Aorta (tissue), 5 donors: ENCODE measurements at regions not wholly inside any gene's neighbourhood (a gene's known extent, or its start where the extent isn't known, plus 50 kb on each side); places are given as distances from the start of the nearest gene placed in this dataset.

Source experiments
- ATAC-seq: fragments of 200-7000 bp; cut with Tn5 transposase; one replicate; pipeline ENCODE4 v1.9.1; 2022; ENCODE audit warnings: moderate library complexity; ENCODE audit not compliant: low FRiP score
- DNase-seq, 2 donors: peaks; one replicate each; pipeline ENCODE4 v3.0.0-alpha.2; 2020
- H3K27ac ChIP-seq, 2 donors: one replicate each; pipeline ENCODE4 v1.5.1; 2013; ENCODE audit warnings: low read length in 2 of 2, mild to moderate bottlenecking in 2 of 2, moderate library complexity in 2 of 2, control low read depth in 1 of 2, inconsistent platforms in 1 of 2, low read depth in 1 of 2
- H3K27me3 ChIP-seq, 2 donors: one replicate each; pipeline ENCODE4 v1.6.1; 2013; ENCODE audit warnings: control low read depth in 1 of 2, low read length in 1 of 2, mild to moderate bottlenecking in 1 of 2, moderate library complexity in 1 of 2; ENCODE audit not compliant: insufficient read depth in 2 of 2, control insufficient read depth in 1 of 2
- H3K36me3 ChIP-seq, 2 donors: one replicate each; pipeline ENCODE4 v1.6.1; 2013; ENCODE audit warnings: control low read depth in 1 of 2, low read length in 1 of 2, mild to moderate bottlenecking in 1 of 2; ENCODE audit not compliant: insufficient read depth in 2 of 2, control insufficient read depth in 1 of 2
- H3K4me1 ChIP-seq, 2 donors: one replicate each; pipeline ENCODE4 v1.6.1; 2013; ENCODE audit warnings: low read length in 2 of 2, control low read depth in 1 of 2, mild to moderate bottlenecking in 1 of 2, moderate library complexity in 1 of 2; ENCODE audit not compliant: insufficient read depth in 2 of 2, control insufficient read depth in 1 of 2
- H3K4me3 ChIP-seq, 2 donors: one replicate each; pipeline ENCODE4 v1.5.1; 2013; ENCODE audit warnings: low read length in 2 of 2, control low read depth in 1 of 2, mild to moderate bottlenecking in 1 of 2
- H3K9me3 ChIP-seq: one replicate; pipeline ENCODE4 v1.6.1; 2013; ENCODE audit warnings: mild to moderate bottlenecking, low read length; ENCODE audit not compliant: control insufficient read depth
- WGBS, 2 donors: extraction: QIAGEN DNeasy Blood & Tissue Kit; methylation state at CpG; one replicate each; pipeline ENCODE4 v1.1.7; 2013; 5-methylcytosine and 5-hydroxymethylcytosine counted together
- intact Hi-C, 2 donors: fragments of 100-400 bp; cut with DNase I; formaldehyde crosslinking; loops; one replicate each; pipeline versions ENCODE4 v1.14.2 to v1.15.0; 2022
- donor health status: healthy with polysubstance abuse.
- donor health status: Bipolar disorder and iron deficiency.
- donor health status: DM: no; HTN: no; CAD: no.
- donor health status: DM: no; HTN: no; CAD: no.
- donor health status: DM: yes; HTN: yes; CAD: no.

GRCh38 chr21:20004367-20004766 is 993.8 kb upstream of the NCAM2 start:
- no peaks in the 10 kb centered on the region for H3K9me3 ChIP-seq
- WGBS, 2 donors: 39 to 57% methylated on average over 3 of the region's 3 CpGs
- no peak overlapping the region for H3K27ac ChIP-seq
- no peaks in the 10 kb centered on the region for H3K27me3 ChIP-seq
- ATAC-seq: no peak
- DNase-seq: no peak
- no peaks in the 10 kb centered on the region for H3K4me1 ChIP-seq
- no peak overlapping the region for H3K4me3 ChIP-seq
- intact Hi-C loops: no loop called here
- H3K36me3 ChIP-seq: no peaks in the 10 kb centered on the region

- Histone ChIP-seq H3K27me3 (no peaks in the 10 kb centered on the region), H3K4me1 (no peaks in the 10 kb centered on the region), H3K4me3 (no peak overlapping the region), H3K9me3 (no peaks in the 10 kb centered on the region), H3K27ac (no peak overlapping the region), H3K36me3 (no peaks in the 10 kb centered on the region)
- intact Hi-C loops: no loop called here
- WGBS, 2 donors: 52 to 56% methylated on average over 4 of the region's 4 CpGs
- ATAC-seq (no peak), DNase-seq (no peak)
Observed at GRCh38 chr21:20010691-20011200, 987.5 kb upstream of the NCAM2 start.

- Histone ChIP-seq H3K4me1 (no peaks in the 10 kb centered on the region), H3K4me3 (no peak overlapping the region), H3K27ac (no peak overlapping the region), H3K9me3 (no peaks in the 10 kb centered on the region), H3K27me3 (no peaks in the 10 kb centered on the region), H3K36me3 (no peaks in the 10 kb centered on the region)
- intact Hi-C loops: no loop called here
- WGBS, 2 donors: 80 to 81% methylated on average over 1 of the region's 1 CpG
- DNase-seq: no peak
- no peak for ATAC-seq
Observed at GRCh38 chr21:20013851-20014250, 984.4 kb upstream of the NCAM2 start.

GRCh38 chr21:20016435-20017005 is 981.7 kb upstream of the NCAM2 start:
- WGBS, 2 donors: 78 to 86% methylated on average over 8 of the region's 8 CpGs
- Histone ChIP-seq H3K27ac (no peak overlapping the region), H3K36me3 (no peaks in the 10 kb centered on the region), H3K4me3 (no peak overlapping the region), H3K4me1 (no peaks in the 10 kb centered on the region), H3K27me3 (no peaks in the 10 kb centered on the region), H3K9me3 (no peaks in the 10 kb centered on the region)
- DNase-seq (no peak), ATAC-seq (no peak)
- intact Hi-C loops: no loop called here

GRCh38 chr21:20020026-20020425 is 978.2 kb upstream of the NCAM2 start:
- Histone ChIP-seq H3K36me3 (no peaks in the 10 kb centered on the region), H3K27me3 (no peaks in the 10 kb centered on the region), H3K4me1 (no peaks in the 10 kb centered on the region), H3K4me3 (no peak overlapping the region), H3K27ac (no peak overlapping the region), H3K9me3 (no peaks in the 10 kb centered on the region)
- WGBS, 2 donors: 83 to 86% methylated on average over 6 of the region's 6 CpGs
- DNase-seq: no peak
- no peak for ATAC-seq
- intact Hi-C loops: no loop called here

GRCh38 chr21:20023193-20023592 is 975.0 kb upstream of the NCAM2 start:
- WGBS, 2 donors: 8 to 25% methylated on average over 2 of the region's 2 CpGs
- ATAC-seq: no peak

GRCh38 chr21:20024741-20025140 is 973.5 kb upstream of the NCAM2 start:
- intact Hi-C loops: no loop called here
- no peaks in the 10 kb centered on the region for H3K36me3 ChIP-seq
- no peaks in the 10 kb centered on the region for H3K9me3 ChIP-seq
- H3K27me3 ChIP-seq: no peaks in the 10 kb centered on the region
- no peak overlapping the region for H3K27ac ChIP-seq
- DNase-seq: no peak
- 87 to 91% methylated on average over 7 of the region's 7 CpGs for WGBS, 2 donors
- no peak for ATAC-seq
- H3K4me3 ChIP-seq: no peak overlapping the region
- no peaks in the 10 kb centered on the region for H3K4me1 ChIP-seq

More at GRCh38 chr21:20023193-20023592, 975.0 kb upstream of the NCAM2 start:
- no peak overlapping the region for H3K4me3 ChIP-seq
- no peaks in the 10 kb centered on the region for H3K4me1 ChIP-seq
- intact Hi-C loops: no loop called here
- no peaks in the 10 kb centered on the region for H3K27me3 ChIP-seq
- no peaks in the 10 kb centered on the region for H3K9me3 ChIP-seq
- H3K36me3 ChIP-seq: no peaks in the 10 kb centered on the region
- no peak for DNase-seq
- H3K27ac ChIP-seq: no peak overlapping the region

GRCh38 chr21:20026543-20026942 is 971.7 kb upstream of the NCAM2 start:
- H3K9me3 ChIP-seq: no peaks in the 10 kb centered on the region
- H3K4me1 ChIP-seq: no peaks in the 10 kb centered on the region
- no peak overlapping the region for H3K4me3 ChIP-seq
- no peaks in the 10 kb centered on the region for H3K36me3 ChIP-seq
- DNase-seq (no peak), ATAC-seq (no peak)
- no peak overlapping the region for H3K27ac ChIP-seq
- 92 to 93% methylated on average over 2 of the region's 2 CpGs for WGBS, 2 donors
- intact Hi-C loops: no loop called here
- no peaks in the 10 kb centered on the region for H3K27me3 ChIP-seq

- H3K9me3 ChIP-seq: peaks cover 2% of the 10 kb centered on the region
- no peak overlapping the region for H3K4me3 ChIP-seq
- no peak for ATAC-seq
- intact Hi-C loops: no loop called here
- H3K27me3 ChIP-seq: no peaks in the 10 kb centered on the region
- no peaks in the 10 kb centered on the region for H3K36me3 ChIP-seq
- 40 to 43% methylated on average over 4 of the region's 4 CpGs for WGBS, 2 donors
- DNase-seq: no peak
- H3K27ac ChIP-seq: no peak overlapping the region
- no peaks in the 10 kb centered on the region for H3K4me1 ChIP-seq
Observed at GRCh38 chr21:20030390-20030789, 967.8 kb upstream of the NCAM2 start.
